ENCODE measurements at regions not wholly inside any gene's neighbourhood (a gene's known extent, or its start where the extent isn't known, plus 50 kb on each side); places are given as distances from the start of the nearest gene placed in this dataset.

DNA sequence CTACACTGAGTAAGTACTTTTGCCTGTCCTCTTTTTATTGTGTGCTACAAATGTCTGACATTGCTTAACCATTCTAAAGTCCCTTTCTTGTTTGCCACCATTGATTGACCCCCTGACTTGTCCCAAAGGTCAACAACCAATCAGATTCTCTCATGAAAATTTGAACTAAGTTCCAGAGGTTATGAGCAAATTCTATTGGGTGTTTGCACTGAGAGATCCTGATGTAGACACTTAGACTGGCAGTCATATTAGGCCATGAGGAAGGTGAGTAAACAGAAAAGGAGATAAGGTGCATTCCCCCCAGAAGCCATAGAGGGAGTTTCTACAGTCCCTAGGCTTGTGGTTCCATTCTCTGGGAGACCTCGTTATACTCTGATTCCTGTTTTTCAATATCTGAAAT is 101.3 kb upstream of the E2F8 start:
- TF ChIP-seq, protein P1, sequence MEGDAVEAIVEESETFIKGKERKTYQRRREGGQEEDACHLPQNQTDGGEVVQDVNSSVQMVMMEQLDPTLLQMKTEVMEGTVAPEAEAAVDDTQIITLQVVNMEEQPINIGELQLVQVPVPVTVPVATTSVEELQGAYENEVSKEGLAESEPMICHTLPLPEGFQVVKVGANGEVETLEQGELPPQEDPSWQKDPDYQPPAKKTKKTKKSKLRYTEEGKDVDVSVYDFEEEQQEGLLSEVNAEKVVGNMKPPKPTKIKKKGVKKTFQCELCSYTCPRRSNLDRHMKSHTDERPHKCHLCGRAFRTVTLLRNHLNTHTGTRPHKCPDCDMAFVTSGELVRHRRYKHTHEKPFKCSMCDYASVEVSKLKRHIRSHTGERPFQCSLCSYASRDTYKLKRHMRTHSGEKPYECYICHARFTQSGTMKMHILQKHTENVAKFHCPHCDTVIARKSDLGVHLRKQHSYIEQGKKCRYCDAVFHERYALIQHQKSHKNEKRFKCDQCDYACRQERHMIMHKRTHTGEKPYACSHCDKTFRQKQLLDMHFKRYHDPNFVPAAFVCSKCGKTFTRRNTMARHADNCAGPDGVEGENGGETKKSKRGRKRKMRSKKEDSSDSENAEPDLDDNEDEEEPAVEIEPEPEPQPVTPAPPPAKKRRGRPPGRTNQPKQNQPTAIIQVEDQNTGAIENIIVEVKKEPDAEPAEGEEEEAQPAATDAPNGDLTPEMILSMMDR (IDR thresholded peaks at IDR 0.05), result no peak
- no peak for TF ChIP-seq POLR2A (IDR thresholded peaks at IDR 0.05)
- no peak for TF ChIP-seq EP300 (IDR thresholded peaks at IDR 0.05)

All from gastroesophageal sphincter (tissue), 3 donors.